ENCODE measurements at regions not wholly inside any gene's neighbourhood (a gene's known extent, or its start where the extent isn't known, plus 50 kb on each side); places are given as distances from the start of the nearest gene placed in this dataset.

GRCh38 chr14:104252256-104253215 lies 114.1 kb downstream of the KIF26A start:
- no peak for TF ChIP-seq CTCF (conservative IDR thresholded peaks at IDR 0.05; ENCODE audit: low read depth, low read length)
- DNase-seq (ENCODE audit: low read depth) = no peak
- no peak overlapping the region for H3K4me3 ChIP-seq (ENCODE audit: low read depth, low read length)

GRCh38 chr14:104253223-104253822 lies 114.9 kb downstream of the KIF26A start:
- DNase-seq (ENCODE audit: low read depth) = no peak
- TF ChIP-seq CTCF (conservative IDR thresholded peaks at IDR 0.05; ENCODE audit: low read depth, low read length) = no peak

GRCh38 chr14:104253901-104254353 lies 115.5 kb downstream of the KIF26A start:
- no peak overlapping the region for H3K4me3 ChIP-seq (ENCODE audit: low read depth, low read length)
- DNase-seq (ENCODE audit: low read depth) = no peak
- no peak for TF ChIP-seq CTCF (conservative IDR thresholded peaks at IDR 0.05; ENCODE audit: low read depth, low read length)

More at GRCh38 chr14:104253223-104253822, 114.9 kb downstream of the KIF26A start:
- H3K4me3 ChIP-seq (ENCODE audit: low read depth, low read length) = no peak overlapping the region

GRCh38 chr14:104254735-104255400 lies 116.5 kb downstream of the KIF26A start:
- DNase-seq (ENCODE audit: low read depth) = no peak
- no peak overlapping the region for H3K4me3 ChIP-seq (ENCODE audit: low read depth, low read length)
- TF ChIP-seq CTCF (conservative IDR thresholded peaks at IDR 0.05; ENCODE audit: low read depth, low read length) = no peak

GRCh38 chr14:104256025-104256424 lies 117.6 kb downstream of the KIF26A start:
- no peak for TF ChIP-seq CTCF (conservative IDR thresholded peaks at IDR 0.05; ENCODE audit: low read depth, low read length)
- no peak overlapping the region for H3K4me3 ChIP-seq (ENCODE audit: low read depth, low read length)
- no peak for DNase-seq (ENCODE audit: low read depth)

- no peak overlapping the region for H3K4me3 ChIP-seq (ENCODE audit: low read depth, low read length)
- no peak for TF ChIP-seq CTCF (conservative IDR thresholded peaks at IDR 0.05; ENCODE audit: low read depth, low read length)
- no peak for DNase-seq (ENCODE audit: low read depth)
Measured at GRCh38 chr14:104262515-104263514, 124.4 kb downstream of the KIF26A start.

All from epithelial cell of proximal tubule (primary cell).